ENCODE measurements at regions not wholly inside any gene's neighbourhood (a gene's known extent, or its start where the extent isn't known, plus 50 kb on each side); places are given as distances from the start of the nearest gene placed in this dataset.

DNA sequence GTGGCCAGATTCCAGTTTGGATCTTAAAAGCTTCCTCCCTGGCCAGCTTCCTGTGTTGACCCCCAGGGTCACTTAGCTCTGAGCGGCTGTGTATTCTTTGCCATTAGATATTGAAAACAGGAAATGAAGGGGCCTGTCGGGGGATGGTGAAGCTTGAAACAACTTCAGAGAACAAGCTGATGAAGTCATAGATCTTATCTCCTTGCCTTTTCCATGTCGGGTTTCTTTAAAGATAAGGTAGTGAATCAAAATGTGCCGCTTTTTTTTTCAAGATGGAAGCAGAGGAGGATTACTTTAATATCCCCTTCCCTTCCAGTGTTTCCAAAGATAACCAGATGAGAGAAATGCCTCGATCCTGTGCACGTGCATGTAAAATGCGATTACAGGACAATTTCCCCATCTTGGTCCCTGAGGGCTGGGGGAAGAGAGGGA is 508.5 kb downstream of the MID1IP1 start:
- no peak for TF ChIP-seq POLR2A (IDR thresholded peaks at IDR 0.05; ENCODE audit: low read depth, low read length)
- no peak for FAIRE-seq
- no peak for DNase-seq (ENCODE audit: insufficient read length, low spot score)

DNA sequence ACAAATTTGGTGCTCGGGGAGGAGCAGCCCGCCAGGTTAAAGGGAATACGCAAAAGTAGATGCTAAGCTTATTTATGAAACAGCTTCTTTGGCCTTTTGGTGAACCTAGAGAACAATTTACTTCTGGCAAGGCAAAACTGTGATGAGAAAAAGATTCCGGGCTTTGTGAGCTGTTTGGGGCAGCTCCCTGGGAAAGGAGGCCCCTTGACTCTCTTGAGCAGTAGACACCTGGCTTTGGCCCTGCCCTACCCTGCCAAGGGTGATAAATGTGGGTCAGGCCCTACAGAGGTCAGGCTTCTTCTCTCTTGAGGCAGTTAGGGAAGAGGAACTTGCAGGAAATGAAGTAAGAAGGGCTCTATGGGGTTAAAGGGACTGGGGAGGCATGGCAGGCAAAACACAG is 509.6 kb downstream of the MID1IP1 start:
- DNase-seq (ENCODE audit: insufficient read length, low spot score) = no peak
- FAIRE-seq = no peak
- no peak for TF ChIP-seq POLR2A (IDR thresholded peaks at IDR 0.05; ENCODE audit: low read depth, low read length)

DNA sequence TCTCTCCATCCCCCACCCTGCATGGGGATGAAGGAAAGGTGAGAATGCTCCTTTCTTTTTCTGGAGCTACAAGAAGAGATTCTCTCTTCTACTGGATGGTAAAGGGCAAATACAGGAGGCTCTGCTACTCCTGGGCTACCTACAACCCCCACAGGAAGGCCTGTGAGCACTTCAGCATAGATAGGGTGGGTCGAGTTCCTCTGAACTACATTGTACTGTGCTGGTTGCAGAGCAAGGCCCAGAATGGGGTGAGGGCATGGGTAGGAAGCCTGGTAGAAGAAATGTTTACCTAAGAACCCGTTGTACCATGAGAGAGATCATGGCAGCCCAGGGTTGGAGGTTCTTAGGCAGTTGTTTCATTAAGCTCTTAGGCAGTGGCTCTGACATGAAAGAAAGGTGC is 510.4 kb downstream of the MID1IP1 start:
- FAIRE-seq = no peak
- no peak for TF ChIP-seq POLR2A (IDR thresholded peaks at IDR 0.05; ENCODE audit: low read depth, low read length)
- no peak for DNase-seq (ENCODE audit: insufficient read length, low spot score)

DNA sequence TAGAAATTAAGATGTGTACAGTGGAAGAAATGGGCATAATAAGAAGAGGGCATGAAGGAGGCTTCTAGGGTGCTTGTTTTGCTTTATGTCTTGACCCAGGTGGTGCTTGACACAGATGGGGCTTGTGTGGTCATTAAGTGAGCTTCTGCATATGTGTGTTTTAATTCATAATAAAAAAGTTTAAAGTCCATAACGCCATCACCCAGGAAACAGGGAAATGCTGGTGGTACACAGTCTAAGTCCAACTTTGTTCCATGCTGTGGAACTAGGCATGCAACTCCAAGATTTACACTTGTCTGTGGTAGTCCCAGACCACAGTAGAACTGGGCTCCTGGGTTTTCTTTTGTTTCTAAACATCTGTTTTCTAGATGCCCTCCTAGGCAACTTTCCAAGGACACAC is 511.9 kb downstream of the MID1IP1 start:
- TF ChIP-seq POLR2A (IDR thresholded peaks at IDR 0.05; ENCODE audit: low read depth, low read length) = no peak
- no peak for DNase-seq (ENCODE audit: insufficient read length, low spot score)
- FAIRE-seq = no peak

DNA sequence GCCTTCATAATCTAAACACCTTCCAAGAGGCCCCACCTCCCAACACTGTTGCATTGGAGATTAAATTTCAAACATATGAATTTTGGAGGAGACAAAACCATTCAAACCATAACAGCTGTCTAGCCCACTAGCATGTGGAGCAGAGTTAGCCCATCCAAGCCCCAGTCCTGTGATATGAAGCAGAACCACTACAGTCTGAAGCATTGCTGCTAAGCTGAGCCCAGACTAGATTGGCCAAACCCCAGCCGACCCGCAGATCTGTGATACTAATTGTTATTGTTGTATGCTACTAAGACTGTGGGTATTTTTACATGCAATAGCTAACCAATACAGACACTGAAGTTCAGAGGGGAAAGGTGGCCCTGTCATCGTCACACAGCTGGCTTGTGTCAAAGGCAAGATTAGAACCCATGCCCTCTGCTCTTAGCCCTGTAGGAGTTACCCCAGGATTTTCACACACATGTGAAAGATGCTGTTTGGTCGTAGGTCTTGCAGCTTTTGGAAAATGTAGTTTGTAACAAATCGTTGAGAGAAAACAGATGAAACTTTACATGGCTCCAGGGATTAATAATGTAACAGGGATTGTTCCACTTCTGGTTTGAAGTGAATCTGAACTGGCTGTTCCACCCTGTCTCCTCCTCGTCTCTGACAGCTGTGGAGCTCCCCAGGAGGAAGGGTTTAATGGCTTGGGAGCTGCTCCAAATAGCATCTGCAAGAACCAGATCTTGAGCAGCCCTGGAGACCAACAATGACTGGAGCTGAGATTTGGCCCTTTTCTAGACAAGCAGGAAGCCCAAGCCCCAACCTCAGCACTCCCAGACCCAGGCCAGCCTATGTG is 517.5 kb downstream of the MID1IP1 start:
- FAIRE-seq (no peak), DNase-seq (ENCODE audit: insufficient read length, low spot score) (no peak)
- TF ChIP-seq POLR2A (IDR thresholded peaks at IDR 0.05; ENCODE audit: low read depth, low read length) = no peak

DNA sequence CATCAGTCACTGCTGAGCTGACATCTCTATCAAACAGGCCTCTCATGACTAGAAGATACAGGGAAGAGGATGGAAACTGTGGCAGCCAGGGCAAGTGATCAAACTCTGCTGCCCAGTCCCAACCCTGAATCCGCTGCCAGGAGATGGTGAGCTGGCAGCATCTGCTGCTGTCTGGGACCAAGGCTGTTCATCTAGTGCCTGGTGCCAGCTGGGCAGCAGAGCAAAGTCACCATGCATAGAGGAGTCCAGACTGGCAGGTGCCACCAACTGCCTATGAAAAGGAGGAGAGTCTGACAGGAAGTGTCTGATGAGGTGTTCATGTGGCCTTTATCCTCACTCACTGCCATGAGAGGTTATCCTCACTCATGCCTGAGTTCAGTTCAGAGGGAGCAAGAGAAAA is 518.9 kb downstream of the MID1IP1 start:
- FAIRE-seq (no peak), DNase-seq (ENCODE audit: insufficient read length, low spot score) (no peak)
- TF ChIP-seq POLR2A (IDR thresholded peaks at IDR 0.05; ENCODE audit: low read depth, low read length) = no peak

DNA sequence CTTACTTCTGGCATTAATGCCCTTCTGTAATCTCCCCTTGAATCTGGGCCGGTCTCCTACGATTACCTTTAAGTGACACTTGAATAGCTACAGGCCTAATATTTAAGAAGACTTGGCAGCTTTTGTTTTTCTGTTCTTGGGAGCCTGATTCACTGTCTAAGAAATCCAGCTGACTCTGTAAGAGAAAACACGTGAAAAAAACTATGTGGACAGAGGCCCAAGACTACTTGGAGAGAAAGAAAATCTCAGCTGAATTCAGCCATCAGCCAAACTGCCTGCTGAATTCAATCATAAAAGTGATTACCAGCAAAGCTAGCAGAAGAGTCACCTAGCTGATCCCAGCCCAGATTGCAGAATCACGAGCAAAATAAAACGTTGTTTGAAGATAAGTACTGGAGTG is 521.2 kb downstream of the MID1IP1 start:
- DNase-seq (ENCODE audit: insufficient read length, low spot score) = no peak
- no peak for FAIRE-seq
- no peak for TF ChIP-seq POLR2A (IDR thresholded peaks at IDR 0.05; ENCODE audit: low read depth, low read length)

DNA sequence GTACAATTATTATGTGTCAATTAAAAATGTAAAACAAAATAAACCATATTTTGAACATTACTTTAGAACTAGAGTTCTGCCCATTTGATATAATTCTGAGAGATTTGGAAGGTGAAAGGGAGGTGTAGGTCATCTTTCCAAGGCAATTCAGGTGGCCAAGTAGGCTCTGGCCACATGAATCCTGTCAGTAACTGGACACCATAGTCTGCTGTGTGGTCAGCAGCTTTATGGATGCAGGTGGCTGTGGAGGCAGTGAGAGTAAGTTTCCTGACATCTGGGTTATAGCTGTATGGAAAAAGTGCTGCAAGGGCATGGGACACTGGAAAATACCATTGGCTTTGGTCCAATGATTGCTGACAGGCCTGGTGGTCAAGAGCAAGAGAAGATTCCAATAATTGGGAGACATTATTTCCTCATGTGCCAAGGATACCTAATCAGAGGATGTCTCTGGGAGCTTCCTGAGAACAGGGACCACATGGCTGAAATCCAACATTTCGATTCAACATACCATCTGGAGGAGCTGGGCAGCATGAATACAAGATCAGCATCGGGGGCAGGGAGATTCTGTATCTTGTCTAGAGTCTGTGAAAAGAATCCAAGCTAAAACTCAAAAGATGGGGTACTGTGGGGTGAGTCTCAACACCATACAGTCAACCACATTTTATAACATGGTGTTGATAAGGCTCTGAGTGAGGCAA is 523.1 kb downstream of the MID1IP1 start:
- TF ChIP-seq POLR2A (IDR thresholded peaks at IDR 0.05; ENCODE audit: low read depth, low read length) = no peak
- no peak for FAIRE-seq
- DNase-seq (ENCODE audit: insufficient read length, low spot score) = no peak

DNA sequence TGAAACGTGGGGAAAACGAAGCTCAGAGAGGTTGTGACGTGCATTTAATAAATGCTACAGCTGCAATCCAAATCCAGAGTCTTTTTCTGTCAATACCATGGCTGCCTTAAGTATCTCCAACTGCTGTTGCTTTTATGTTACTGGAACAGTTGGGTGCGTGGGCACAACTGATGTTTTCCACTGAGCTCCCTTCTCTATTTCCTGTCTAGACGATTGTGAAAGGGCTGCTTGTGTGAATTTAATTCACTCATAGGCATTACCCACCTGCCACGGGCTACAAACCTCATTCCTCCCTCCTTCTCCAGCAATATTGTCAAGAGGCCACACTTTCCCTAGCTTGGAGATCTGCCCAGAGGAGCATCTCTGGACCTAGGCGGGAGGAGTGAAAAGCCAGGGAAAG is 526.0 kb downstream of the MID1IP1 start:
- FAIRE-seq = no peak
- DNase-seq (ENCODE audit: insufficient read length, low spot score) = no peak
- no peak for TF ChIP-seq POLR2A (IDR thresholded peaks at IDR 0.05; ENCODE audit: low read depth, low read length)

DNA sequence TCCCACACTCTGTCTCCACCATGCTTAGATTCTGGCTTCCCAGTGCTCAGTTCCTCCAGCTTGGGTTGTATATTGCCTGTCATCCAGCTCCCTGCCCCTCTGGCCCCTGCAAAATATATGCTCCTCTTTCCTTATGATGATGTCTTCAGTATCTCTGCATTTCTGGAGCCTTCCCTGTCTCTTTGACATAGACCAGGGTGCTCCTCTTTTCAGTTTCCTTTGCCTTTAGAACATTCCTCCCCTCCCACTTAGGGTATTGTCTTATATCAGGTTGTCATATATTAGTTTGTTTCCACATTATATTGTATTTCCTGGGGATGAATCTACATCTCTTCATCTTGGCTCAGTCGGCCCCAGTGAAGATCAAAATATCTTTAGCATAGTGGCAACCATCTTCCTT is 526.4 kb downstream of the MID1IP1 start:
- DNase-seq (ENCODE audit: insufficient read length, low spot score) (no peak), FAIRE-seq (no peak)
- no peak for TF ChIP-seq POLR2A (IDR thresholded peaks at IDR 0.05; ENCODE audit: low read depth, low read length)

DNA sequence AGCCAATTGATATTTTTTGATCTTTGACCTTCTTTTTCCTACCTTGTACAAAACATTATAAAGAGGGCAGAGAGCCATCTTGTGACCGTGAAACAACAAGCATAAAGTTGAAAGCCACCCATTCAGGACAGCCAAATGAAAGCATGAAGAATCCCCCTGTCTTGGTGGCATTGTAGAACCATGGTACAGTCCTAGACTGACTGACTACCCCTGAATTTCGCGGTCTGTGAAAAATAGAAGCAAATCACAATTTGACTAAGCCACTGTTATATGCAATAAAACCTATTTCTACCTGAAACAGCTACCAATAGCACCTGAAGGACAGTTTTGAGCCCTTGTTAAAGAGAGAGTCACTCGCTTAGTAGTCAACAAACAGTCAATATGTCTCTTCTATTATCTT is 527.4 kb downstream of the MID1IP1 start:
- TF ChIP-seq POLR2A (IDR thresholded peaks at IDR 0.05; ENCODE audit: low read depth, low read length) = no peak
- DNase-seq (ENCODE audit: insufficient read length, low spot score) (no peak), FAIRE-seq (no peak)

DNA sequence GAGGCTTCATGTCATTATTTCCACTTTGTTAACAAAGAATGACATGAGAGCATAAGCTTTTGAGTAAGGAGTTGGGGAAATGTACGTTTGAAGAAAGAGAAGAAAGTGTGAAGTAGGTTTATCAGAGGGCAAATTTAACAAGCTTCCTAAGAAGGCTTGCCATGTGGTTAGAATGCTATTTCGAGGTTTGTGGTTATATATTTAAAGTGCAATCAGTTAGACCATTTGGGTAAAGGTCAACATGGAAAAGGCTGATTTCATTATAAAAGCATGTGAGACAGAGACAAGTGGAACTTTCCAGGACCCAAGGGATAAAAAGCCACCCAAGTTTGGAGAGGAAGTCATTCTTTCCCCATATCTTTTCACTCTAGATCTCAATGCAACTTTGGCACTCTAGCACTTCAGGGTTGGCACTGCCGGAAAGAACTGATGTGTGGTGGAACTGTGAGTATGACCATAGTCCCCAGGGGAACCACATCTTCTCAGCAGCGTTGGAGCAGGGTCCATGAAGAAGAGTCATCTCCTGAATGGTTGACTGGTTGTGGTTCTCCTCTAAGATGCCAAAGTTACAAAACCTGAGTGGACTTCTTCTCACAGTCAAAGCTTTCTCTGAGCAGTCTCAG is 529.9 kb downstream of the MID1IP1 start:
- no peak for DNase-seq (ENCODE audit: insufficient read length, low spot score)
- TF ChIP-seq POLR2A (IDR thresholded peaks at IDR 0.05; ENCODE audit: low read depth, low read length) = no peak
- FAIRE-seq = no peak

DNA sequence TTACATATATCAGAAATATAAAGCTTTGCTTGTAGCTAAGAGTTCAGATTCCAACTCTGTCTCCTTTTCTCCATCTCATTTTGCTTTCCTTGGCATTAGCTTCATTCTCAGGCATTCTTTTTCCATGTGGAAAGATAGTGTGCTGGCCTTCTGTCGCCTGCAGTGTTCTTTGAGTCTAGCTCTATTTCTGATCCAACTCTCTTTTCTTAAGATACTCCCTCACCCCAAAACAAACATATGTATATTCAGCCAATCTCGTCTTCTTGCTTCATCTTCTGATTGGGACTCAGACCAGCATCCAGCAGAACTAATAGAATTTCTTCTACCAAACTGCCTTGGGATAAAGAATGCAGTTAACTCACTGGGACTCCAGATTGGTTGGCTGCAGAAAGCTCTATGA is 532.2 kb downstream of the MID1IP1 start:
- DNase-seq (ENCODE audit: insufficient read length, low spot score) (no peak), FAIRE-seq (no peak)
- no peak for TF ChIP-seq POLR2A (IDR thresholded peaks at IDR 0.05; ENCODE audit: low read depth, low read length)

DNA sequence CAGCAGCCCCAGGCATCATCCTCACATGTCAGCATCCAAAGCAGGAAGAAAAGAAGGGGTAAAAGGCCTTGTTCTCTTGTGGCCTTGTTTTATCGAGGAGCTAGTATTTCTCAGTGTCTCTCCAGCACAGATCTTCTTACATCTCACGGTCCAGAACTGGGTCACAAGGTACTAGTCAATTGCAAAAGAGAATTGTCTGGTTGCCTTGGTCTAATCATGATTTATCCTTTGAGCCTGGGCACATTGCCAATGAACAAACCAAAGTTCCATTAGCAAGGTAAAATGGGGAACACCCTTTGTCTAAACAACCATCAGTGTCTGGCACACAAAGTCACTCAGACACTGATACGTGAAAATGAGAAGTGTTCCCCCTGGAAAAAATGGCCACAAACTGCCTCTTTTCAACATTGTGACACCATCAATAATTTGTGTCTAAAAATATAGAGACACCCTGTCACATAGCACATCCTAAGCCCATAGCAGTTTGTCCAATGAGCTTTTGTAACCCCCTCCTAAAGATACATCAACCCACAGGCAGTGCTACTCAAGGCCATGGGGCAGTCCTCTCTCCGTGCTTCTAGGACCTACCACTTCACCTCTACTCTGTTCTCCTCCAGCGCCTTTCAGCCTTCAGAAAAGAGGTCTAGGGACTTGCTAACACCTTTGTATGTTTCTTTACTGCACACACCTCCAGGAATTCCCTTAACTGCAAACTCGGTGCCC is 534.4 kb downstream of the MID1IP1 start:
- TF ChIP-seq POLR2A (IDR thresholded peaks at IDR 0.05; ENCODE audit: low read depth, low read length) = no peak
- DNase-seq (ENCODE audit: insufficient read length, low spot score) (no peak), FAIRE-seq (no peak)
